ENCODE measurements at regions not wholly inside any gene's neighbourhood (a gene's known extent, or its start where the extent isn't known, plus 50 kb on each side); places are given as distances from the start of the nearest gene placed in this dataset.
"Not testable (repeated sequence)": the region's sequence is repeated elsewhere in the genome, so short reads cannot be mapped to it uniquely, and the experiment has no call there.

- H3K27me3 ChIP-seq (ENCODE audit: control insufficient read depth, insufficient read depth, low read length) = no peaks in the 10 kb centered on the region
- no CpG with 5 or more reads among the region's 2 CpGs for WGBS (ENCODE audit: insufficient coverage, low lambda C conversion rate)
- no peak overlapping the region for H3K27ac ChIP-seq (ENCODE audit: low read length)
- H3K9me3 ChIP-seq (ENCODE audit: control insufficient read depth, low read depth, low read length) = peaks cover 6% of the 10 kb centered on the region
- H3K4me1 ChIP-seq (ENCODE audit: control insufficient read depth, insufficient read depth, low read length) = no peaks in the 10 kb centered on the region
- no peak for DNase-seq
- no peak overlapping the region for H3K4me3 ChIP-seq (ENCODE audit: low read length)
- no peaks in the 10 kb centered on the region for H3K36me3 ChIP-seq (ENCODE audit: control insufficient read depth, insufficient read depth, low read length)
These were observed 87.1 kb upstream of the ZNF281 start for GRCh38 chr1:200496937-200497336.

- Histone ChIP-seq H3K36me3 (ENCODE audit: control insufficient read depth, insufficient read depth, low read length) (no peaks in the 10 kb centered on the region), H3K27me3 (ENCODE audit: control insufficient read depth, insufficient read depth, low read length) (no peaks in the 10 kb centered on the region), H3K4me3 (ENCODE audit: low read length) (no peak overlapping the region), H3K9me3 (ENCODE audit: control insufficient read depth, low read depth, low read length) (peaks cover 6% of the 10 kb centered on the region), H3K4me1 (ENCODE audit: control insufficient read depth, insufficient read depth, low read length) (peaks cover 7% of the 10 kb centered on the region), H3K27ac (ENCODE audit: low read length) (no peak overlapping the region)
- DNase-seq = no peak
- WGBS (ENCODE audit: insufficient coverage, low lambda C conversion rate) = no CpG with 5 or more reads among the region's 1 CpG
These were observed 86.1 kb upstream of the ZNF281 start for GRCh38 chr1:200495901-200496300.

DNA sequence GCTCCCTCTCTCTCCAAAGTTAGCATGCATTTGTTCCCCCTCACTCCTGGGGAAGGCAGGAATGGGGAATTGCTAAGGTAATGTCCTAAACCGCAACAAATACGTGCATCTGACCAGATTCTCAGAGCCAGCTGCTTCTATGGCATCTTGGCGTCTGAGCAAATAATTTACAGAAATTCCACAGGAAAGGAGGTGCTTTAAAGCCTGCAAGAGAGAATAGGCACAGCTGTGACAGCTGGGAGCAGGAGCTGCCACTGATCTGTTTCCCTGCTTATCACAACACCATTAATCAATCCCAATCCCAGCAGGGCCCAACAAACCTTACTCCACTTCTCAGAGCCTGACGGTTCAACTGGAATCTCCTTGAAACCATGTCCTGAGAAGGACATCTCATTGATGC, 83.5 kb upstream of the ZNF281 start:
- WGBS (ENCODE audit: insufficient coverage, low lambda C conversion rate) = no CpG with 5 or more reads among the region's 4 CpGs
- peaks cover 7% of the 10 kb centered on the region for H3K4me1 ChIP-seq (ENCODE audit: control insufficient read depth, insufficient read depth, low read length)
- DNase-seq = no peak

DNA sequence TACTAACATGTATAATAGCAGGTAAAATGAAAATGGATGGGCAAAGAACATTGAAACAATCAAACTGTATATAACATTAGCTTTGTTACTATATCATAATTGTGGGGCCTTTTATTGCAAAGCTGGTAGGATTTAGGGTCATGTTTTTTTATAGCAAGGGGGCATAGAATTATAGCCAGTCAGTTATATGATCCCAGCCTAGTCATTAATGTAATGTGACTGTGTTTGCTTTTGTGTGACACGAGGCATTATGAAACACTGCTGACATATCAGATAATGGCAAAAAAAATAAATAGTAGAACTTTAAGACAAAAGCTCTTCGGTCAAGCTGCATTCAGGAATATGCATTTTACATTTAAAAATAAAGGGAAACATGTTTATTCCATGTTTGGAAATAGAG, 81.3 kb upstream of the ZNF281 start:
- DNase-seq = peak in 1 of 2 donors; percentile 46
- WGBS (ENCODE audit: insufficient coverage, low lambda C conversion rate) = no CpG with 5 or more reads among the region's 2 CpGs
- no peak overlapping the region for H3K4me3 ChIP-seq (ENCODE audit: low read length)
- peaks cover 7% of the 10 kb centered on the region for H3K4me1 ChIP-seq (ENCODE audit: control insufficient read depth, insufficient read depth, low read length)
- H3K9me3 ChIP-seq (ENCODE audit: control insufficient read depth, low read depth, low read length) = no peaks in the 10 kb centered on the region
- no peaks in the 10 kb centered on the region for H3K27me3 ChIP-seq (ENCODE audit: control insufficient read depth, insufficient read depth, low read length)
- H3K27ac ChIP-seq (ENCODE audit: low read length) = no peak overlapping the region
- no peaks in the 10 kb centered on the region for H3K36me3 ChIP-seq (ENCODE audit: control insufficient read depth, insufficient read depth, low read length)

More for the DNA sequence above, 83.5 kb upstream of the ZNF281 start:
- Histone ChIP-seq H3K9me3 (ENCODE audit: control insufficient read depth, low read depth, low read length) (no peaks in the 10 kb centered on the region), H3K27me3 (ENCODE audit: control insufficient read depth, insufficient read depth, low read length) (no peaks in the 10 kb centered on the region), H3K27ac (ENCODE audit: low read length) (no peak overlapping the region), H3K36me3 (ENCODE audit: control insufficient read depth, insufficient read depth, low read length) (no peaks in the 10 kb centered on the region), H3K4me3 (ENCODE audit: low read length) (no peak overlapping the region)

DNA sequence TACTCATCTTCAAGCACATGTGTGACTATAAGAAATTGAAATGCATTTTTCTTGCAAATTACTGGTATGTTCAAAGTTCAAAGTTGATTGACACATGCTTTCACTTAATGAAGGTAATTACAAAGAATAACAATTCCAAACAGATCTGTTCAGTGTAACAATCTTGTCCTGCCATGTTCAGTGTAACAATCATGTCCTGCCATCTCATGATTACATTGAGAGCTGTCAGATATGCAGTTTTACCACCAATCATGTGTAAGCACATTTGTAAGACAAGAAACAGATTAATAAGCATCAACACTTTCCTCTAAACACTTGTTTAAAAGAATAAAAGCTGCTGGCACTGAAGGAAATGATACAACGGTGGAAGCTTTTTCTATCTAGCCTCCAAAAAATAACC, 80.3 kb upstream of the ZNF281 start:
- Histone ChIP-seq H3K4me1 (ENCODE audit: control insufficient read depth, insufficient read depth, low read length) (peaks cover 7% of the 10 kb centered on the region), H3K4me3 (ENCODE audit: low read length) (no peak overlapping the region), H3K36me3 (ENCODE audit: control insufficient read depth, insufficient read depth, low read length) (no peaks in the 10 kb centered on the region), H3K27me3 (ENCODE audit: control insufficient read depth, insufficient read depth, low read length) (no peaks in the 10 kb centered on the region), H3K27ac (ENCODE audit: low read length) (no peak overlapping the region), H3K9me3 (ENCODE audit: control insufficient read depth, low read depth, low read length) (no peaks in the 10 kb centered on the region)
- no CpG with 5 or more reads among the region's 1 CpG for WGBS (ENCODE audit: insufficient coverage, low lambda C conversion rate)
- DNase-seq = no peak

GRCh38 chr1:200488375-200489165, 78.7 kb upstream of the ZNF281 start:
- Histone ChIP-seq H3K4me1 (ENCODE audit: control insufficient read depth, insufficient read depth, low read length) (peaks cover 7% of the 10 kb centered on the region), H3K4me3 (ENCODE audit: low read length) (no peak overlapping the region), H3K27me3 (ENCODE audit: control insufficient read depth, insufficient read depth, low read length) (no peaks in the 10 kb centered on the region), H3K9me3 (ENCODE audit: control insufficient read depth, low read depth, low read length) (no peaks in the 10 kb centered on the region), H3K36me3 (ENCODE audit: control insufficient read depth, insufficient read depth, low read length) (no peaks in the 10 kb centered on the region), H3K27ac (ENCODE audit: low read length) (no peak overlapping the region)
- WGBS (ENCODE audit: insufficient coverage, low lambda C conversion rate) = 35% methylated on average over 5 of the region's 15 CpGs
- peak; percentile 57 to 71 for DNase-seq

GRCh38 chr1:200487650-200488049, 77.8 kb upstream of the ZNF281 start:
- Histone ChIP-seq H3K27ac (ENCODE audit: low read length) (no peak overlapping the region), H3K27me3 (ENCODE audit: control insufficient read depth, insufficient read depth, low read length) (no peaks in the 10 kb centered on the region), H3K9me3 (ENCODE audit: control insufficient read depth, low read depth, low read length) (no peaks in the 10 kb centered on the region), H3K4me1 (ENCODE audit: control insufficient read depth, insufficient read depth, low read length) (peaks cover 7% of the 10 kb centered on the region), H3K36me3 (ENCODE audit: control insufficient read depth, insufficient read depth, low read length) (no peaks in the 10 kb centered on the region), H3K4me3 (ENCODE audit: low read length) (no peak overlapping the region)
- no peak for DNase-seq
- WGBS (ENCODE audit: insufficient coverage, low lambda C conversion rate) = no CpG with 5 or more reads among the region's 6 CpGs

- peaks cover 7% of the 10 kb centered on the region for H3K4me1 ChIP-seq (ENCODE audit: control insufficient read depth, insufficient read depth, low read length)
- no peaks in the 10 kb centered on the region for H3K36me3 ChIP-seq (ENCODE audit: control insufficient read depth, insufficient read depth, low read length)
- DNase-seq = no peak
- H3K27ac ChIP-seq (ENCODE audit: low read length) = no peak overlapping the region
- no peaks in the 10 kb centered on the region for H3K9me3 ChIP-seq (ENCODE audit: control insufficient read depth, low read depth, low read length)
- no peaks in the 10 kb centered on the region for H3K27me3 ChIP-seq (ENCODE audit: control insufficient read depth, insufficient read depth, low read length)
- no CpG with 5 or more reads among the region's 3 CpGs for WGBS (ENCODE audit: insufficient coverage, low lambda C conversion rate)
- H3K4me3 ChIP-seq (ENCODE audit: low read length) = no peak overlapping the region
These were observed 76.8 kb upstream of the ZNF281 start for GRCh38 chr1:200486634-200487033.

DNA sequence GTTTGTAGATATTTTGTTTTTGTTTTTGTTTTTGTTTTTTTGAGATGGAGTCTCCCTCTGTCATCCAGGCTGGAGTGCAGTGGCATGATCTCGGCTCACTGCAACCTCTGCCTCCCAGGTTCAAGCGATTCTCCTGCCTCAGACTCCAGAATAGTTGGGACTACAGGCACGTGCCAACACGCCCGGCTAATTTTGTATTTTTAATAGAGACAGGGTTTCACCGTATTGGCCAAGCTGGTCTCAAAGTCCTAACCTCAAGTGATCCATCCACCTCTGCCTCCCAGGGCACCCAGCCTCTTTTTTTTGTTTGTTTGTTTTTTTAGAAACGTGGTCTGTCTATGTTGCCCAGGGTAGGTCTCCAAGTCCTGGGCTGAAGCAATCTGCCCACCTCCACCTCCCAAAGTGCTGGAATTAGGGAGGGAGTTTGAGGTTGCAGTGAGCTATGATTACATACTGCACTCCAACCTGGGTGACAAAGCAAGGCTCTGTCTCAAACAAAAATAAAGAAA, 74.7 kb upstream of the ZNF281 start:
- WGBS (ENCODE audit: insufficient coverage, low lambda C conversion rate) = 83% methylated on average over 1 of the region's 7 CpGs

GRCh38 chr1:200483491-200484143, 73.8 kb upstream of the ZNF281 start:
- Histone ChIP-seq H3K4me1 (ENCODE audit: control insufficient read depth, insufficient read depth, low read length) (no peaks in the 10 kb centered on the region), H3K4me3 (ENCODE audit: low read length) (no peak overlapping the region), H3K27me3 (ENCODE audit: control insufficient read depth, insufficient read depth, low read length) (no peaks in the 10 kb centered on the region), H3K27ac (ENCODE audit: low read length) (no peak overlapping the region), H3K36me3 (ENCODE audit: control insufficient read depth, insufficient read depth, low read length) (no peaks in the 10 kb centered on the region), H3K9me3 (ENCODE audit: control insufficient read depth, low read depth, low read length) (no peaks in the 10 kb centered on the region)
- WGBS (ENCODE audit: insufficient coverage, low lambda C conversion rate) = no CpG with 5 or more reads among the region's 5 CpGs
- peak; percentile 41 to 58 for DNase-seq

More for the DNA sequence above, 74.7 kb upstream of the ZNF281 start:
- H3K36me3 ChIP-seq (ENCODE audit: control insufficient read depth, insufficient read depth, low read length); H3K27me3 ChIP-seq (ENCODE audit: control insufficient read depth, insufficient read depth, low read length); H3K4me1 ChIP-seq (ENCODE audit: control insufficient read depth, insufficient read depth, low read length); H3K9me3 ChIP-seq (ENCODE audit: control insufficient read depth, low read depth, low read length); DNase-seq; H3K27ac ChIP-seq (ENCODE audit: low read length); H3K4me3 ChIP-seq (ENCODE audit: low read length): not testable (repeated sequence)

Data from large intestine (tissue), 3 donors.